ENCODE measurements at regions not wholly inside any gene's neighbourhood (a gene's known extent, or its start where the extent isn't known, plus 50 kb on each side); places are given as distances from the start of the nearest gene placed in this dataset.

- no peak for TF ChIP-seq CTCF (IDR thresholded peaks at IDR 0.05)
- TF ChIP-seq POLR2A (IDR thresholded peaks at IDR 0.05): no peak
- 36 to 52% methylated on average over 1 of the region's 1 CpG for WGBS, 2 donors
- no peak overlapping the region for H3K4me3 ChIP-seq
- ATAC-seq (no peak), DNase-seq (no peak)
- no peak overlapping the region for H3K27ac ChIP-seq
- no peaks in the 10 kb centered on the region for H3K4me1 ChIP-seq
- H3K27me3 ChIP-seq: no peaks in the 10 kb centered on the region
- no peaks in the 10 kb centered on the region for H3K36me3 ChIP-seq (replicated peaks in 1 of 2; ENCODE audit: insufficient read depth in 1 of 2, low read depth in 2 of 2)
- intact Hi-C loops (cut with DNase I): no loop called here
- no peaks in the 10 kb centered on the region for H3K9me3 ChIP-seq
These were observed 898.2 kb upstream of the MAP3K7 start for GRCh38 chr6:91485047-91485446.

GRCh38 chr6:91483415-91484105 is 896.7 kb upstream of the MAP3K7 start:
- ATAC-seq (no peak), DNase-seq (no peak)
- no peaks in the 10 kb centered on the region for H3K9me3 ChIP-seq
- H3K27me3 ChIP-seq: no peaks in the 10 kb centered on the region
- H3K27ac ChIP-seq: no peak overlapping the region
- TF ChIP-seq POLR2A (IDR thresholded peaks at IDR 0.05) (no peak), CTCF (IDR thresholded peaks at IDR 0.05) (no peak)
- intact Hi-C loops (cut with DNase I): no loop called here
- H3K36me3 ChIP-seq (replicated peaks in 1 of 2; ENCODE audit: insufficient read depth in 1 of 2, low read depth in 2 of 2): no peaks in the 10 kb centered on the region
- WGBS, 2 donors: 48 to 62% methylated on average over 6 of the region's 6 CpGs
- no peaks in the 10 kb centered on the region for H3K4me1 ChIP-seq
- H3K4me3 ChIP-seq: no peak overlapping the region

DNA sequence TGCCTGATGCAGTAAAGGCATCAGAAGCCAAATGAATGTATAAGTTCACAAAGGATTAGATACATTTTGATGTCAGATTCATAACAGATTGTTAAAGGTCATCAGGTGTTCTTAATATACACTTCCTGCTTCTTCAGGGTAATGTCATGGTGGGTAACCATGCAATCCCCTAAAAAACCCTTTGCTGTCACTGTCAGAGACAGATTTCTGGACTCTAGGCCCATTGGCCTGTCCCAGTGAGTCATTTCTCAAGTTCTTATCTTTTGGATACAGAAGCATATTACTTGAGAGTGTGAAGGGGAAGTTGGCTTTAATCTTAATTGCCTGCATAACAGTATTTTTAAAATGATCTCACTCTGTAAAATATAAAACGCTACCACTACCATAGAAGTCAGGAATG is 895.6 kb upstream of the MAP3K7 start:
- H3K36me3 ChIP-seq (replicated peaks in 1 of 2; ENCODE audit: insufficient read depth in 1 of 2, low read depth in 2 of 2): no peaks in the 10 kb centered on the region
- DNase-seq (no peak), ATAC-seq (no peak)
- no peak for TF ChIP-seq CTCF (IDR thresholded peaks at IDR 0.05)
- no peak overlapping the region for H3K27ac ChIP-seq
- no peaks in the 10 kb centered on the region for H3K9me3 ChIP-seq
- no peak overlapping the region for H3K4me3 ChIP-seq
- no peaks in the 10 kb centered on the region for H3K27me3 ChIP-seq
- H3K4me1 ChIP-seq: no peaks in the 10 kb centered on the region
- intact Hi-C loops (cut with DNase I): no loop called here
- 20 to 22% methylated on average over 1 of the region's 1 CpG for WGBS, 2 donors

- intact Hi-C loops (cut with DNase I): no loop called here
- Histone ChIP-seq H3K4me1 (no peaks in the 10 kb centered on the region), H3K4me3 (no peak overlapping the region), H3K36me3 (replicated peaks in 1 of 2; ENCODE audit: insufficient read depth in 1 of 2, low read depth in 2 of 2) (no peaks in the 10 kb centered on the region), H3K27me3 (no peaks in the 10 kb centered on the region), H3K27ac (no peak overlapping the region), H3K9me3 (no peaks in the 10 kb centered on the region)
- DNase-seq: no peak
- no peak for TF ChIP-seq CTCF (IDR thresholded peaks at IDR 0.05)
- no peak for TF ChIP-seq POLR2A (IDR thresholded peaks at IDR 0.05)
- 11 to 13% methylated on average over 1 of the region's 1 CpG for WGBS, 2 donors
- ATAC-seq: no peak
These were observed 893.5 kb upstream of the MAP3K7 start for GRCh38 chr6:91480402-91480801.

DNA sequence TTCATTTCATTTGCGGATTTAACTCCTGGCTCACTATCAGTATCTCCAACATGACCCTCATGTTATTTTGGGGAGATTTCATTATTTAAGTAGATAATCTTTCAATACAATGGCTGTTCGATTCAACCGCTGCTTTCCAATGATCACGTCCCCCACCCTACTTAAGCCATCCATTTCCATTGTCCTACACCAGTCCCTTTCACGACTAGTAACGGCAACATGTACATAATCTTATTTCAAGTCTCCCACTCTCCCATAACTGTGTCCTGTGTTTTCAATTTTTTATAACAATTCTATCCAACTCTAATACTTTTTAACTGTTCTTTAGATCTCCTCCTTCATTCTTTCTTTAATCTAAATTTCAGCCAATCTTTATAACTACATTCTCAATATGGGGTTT is 890.8 kb upstream of the MAP3K7 start:
- no peak overlapping the region for H3K4me3 ChIP-seq
- DNase-seq: no peak
- intact Hi-C loops (cut with DNase I): no loop called here
- H3K4me1 ChIP-seq: no peaks in the 10 kb centered on the region
- no peaks in the 10 kb centered on the region for H3K9me3 ChIP-seq
- 77 to 86% methylated on average over 6 of the region's 6 CpGs for WGBS, 2 donors
- ATAC-seq: no peak
- H3K27ac ChIP-seq: no peak overlapping the region
- no peaks in the 10 kb centered on the region for H3K36me3 ChIP-seq (replicated peaks in 1 of 2; ENCODE audit: insufficient read depth in 1 of 2, low read depth in 2 of 2)
- no peaks in the 10 kb centered on the region for H3K27me3 ChIP-seq
- TF ChIP-seq POLR2A (IDR thresholded peaks at IDR 0.05) (no peak), CTCF (IDR thresholded peaks at IDR 0.05) (no peak)

All from body of pancreas (tissue), 4 donors.